ENCODE measurements at regions not wholly inside any gene's neighbourhood (a gene's known extent, or its start where the extent isn't known, plus 50 kb on each side); places are given as distances from the start of the nearest gene placed in this dataset.

- TF ChIP-seq EZH2 (IDR thresholded peaks at IDR 0.05; ENCODE audit: borderline replicate concordance, insufficient read depth, low read depth, low read length, poor library complexity, severe bottlenecking) (no peak), CTCF (IDR thresholded peaks at IDR 0.05) (no peak)
Measured at GRCh38 chr3:187856555-187856954, 111.3 kb upstream of the BCL6 start.

Measured in B cell (primary cell).